NCI-H1092 (cell line): ENCODE measurements at regions not wholly inside any gene's neighbourhood (a gene's known extent, or its start where the extent isn't known, plus 50 kb on each side); places are given as distances from the start of the nearest gene placed in this dataset.
A peak's percentile ranks its signal among the peaks of the same experiment; 100 is the strongest.

ENCODE experiments used
- DNase-seq: peaks from one replicate; lab custom pipeline; 2025; lab: John Stamatoyannopoulos, UW

GRCh38 chr14:76926521-76927251, 100.5 kb downstream of the LRRC74A start:
- DNase-seq: no peak

GRCh38 chr14:76925097-76925441, 98.9 kb downstream of the LRRC74A start:
- DNase-seq: no peak

- DNase-seq: peak; percentile 90
Measured at GRCh38 chr14:76924371-76925096, 98.3 kb downstream of the LRRC74A start.

GRCh38 chr14:76923431-76924370, 97.5 kb downstream of the LRRC74A start:
- DNase-seq: no peak

GRCh38 chr14:76922584-76922983, 96.4 kb downstream of the LRRC74A start:
- DNase-seq: no peak

- no peak for DNase-seq
Measured at GRCh38 chr14:76922092-76922491, 95.9 kb downstream of the LRRC74A start.

- no peak for DNase-seq
Measured at GRCh38 chr14:76921088-76921399, 94.8 kb downstream of the LRRC74A start.

- DNase-seq: peak; percentile 94
Measured at GRCh38 chr14:76920331-76921087, 94.3 kb downstream of the LRRC74A start.

GRCh38 chr14:76919431-76920330, 93.5 kb downstream of the LRRC74A start:
- DNase-seq: peak; percentile 85
